A549 (cell line): ENCODE measurements at regions not wholly inside any gene's neighbourhood (a gene's known extent, or its start where the extent isn't known, plus 50 kb on each side); places are given as distances from the start of the nearest gene placed in this dataset.
A peak's percentile ranks its signal among the peaks of the same experiment; 100 is the strongest.

ENCODE experiments used
- ATAC-seq, 2 experiments: fragments of 200-7000 bp in 1 of 2; fragments of >200 bp in 1 of 2; cut with Nextera tagmentation in 1 of 2; cut with Tn5 transposase in 1 of 2; 3 replicates each; pipeline versions ENCODE4 v1.8.0 to v1.9.1; 2018 to 2020; ENCODE audit warnings: mild to moderate bottlenecking in 1 of 2, moderate library complexity in 1 of 2
- CTCF ChIA-PET: fragments of 300-600 bp; sonication (Branson Sonifier 250); formaldehyde crosslinking; extraction: SDS; loops from one replicate; lab custom pipeline; 2021; ENCODE audit warnings: antibody characterized with exemption, inconsistent platforms; lab: Yijun Ruan, JAX
- POLR2A ChIA-PET: fragments of 350-600 bp; formaldehyde crosslinking; extraction: SDS; loops from one replicate; lab custom pipeline; 2021; ENCODE audit warnings: antibody characterized with exemption, inconsistent platforms; lab: Yijun Ruan, JAX
- DNase-seq, 2 experiments: peaks; one replicate each; pipeline versions ENCODE4 v3.0.0 to v3.0.0-alpha.2; 2011 to 2016; ENCODE audit warnings: low read depth in 1 of 2, low spot score in 1 of 2
- FAIRE-seq: peaks from 2 replicates; lab custom pipeline; 2011; peaks lifted over from hg19 to GRCh38; lab: Jason Lieb, UNC
- H3K27ac ChIP-seq, 2 experiments: fragments of >200 bp; sonication (Bioruptor Twin); formaldehyde crosslinking; 3 replicates each; pipeline ENCODE4 v1.5.1; 2016 to 2017
- H3K4me1 ChIP-seq: fragments of >200 bp; sonication (Bioruptor Twin); formaldehyde crosslinking; 3 replicates; pipeline ENCODE4 v1.6.1; 2016
- H3K4me2 ChIP-seq: fragments of >200 bp; sonication (Bioruptor Twin); formaldehyde crosslinking; 3 replicates; pipeline ENCODE4 v1.6.1; 2016
- H3K4me3 ChIP-seq: fragments of >200 bp; sonication (Bioruptor Twin); formaldehyde crosslinking; 3 replicates; pipeline ENCODE4 v1.5.1; 2016
- H3K9me3 ChIP-seq: fragments of >200 bp; sonication (Bioruptor Twin); formaldehyde crosslinking; 3 replicates; pipeline ENCODE4 v1.6.1; 2016
- ATOH8 ChIP-seq: fragments of 250-450 bp; sonication (Bioruptor Pico); IDR thresholded peaks from 2 replicates; pipeline ENCODE4 v1.5.0; 2020; ENCODE audit warnings: low read depth, mild to moderate bottlenecking, moderate library complexity
- BHLHE40 ChIP-seq: IDR thresholded peaks from 2 replicates; pipeline ENCODE4 v1.6.1; 2012; ENCODE audit warnings: low read depth, low read length, inconsistent platforms
- CEBPB ChIP-seq, 2 experiments: fragments of >200 bp in 1 of 2; sonication (Bioruptor Twin) in 1 of 2; formaldehyde crosslinking in 1 of 2; IDR thresholded peaks; 2 replicates each; pipeline ENCODE4 v1.6.1; 2012 to 2016
- CHD2 ChIP-seq: fragments of 150-350 bp; IDR thresholded peaks from 2 replicates; pipeline ENCODE4 v1.6.1; 2014; ENCODE audit warnings: low read length; ENCODE audit not compliant: partially characterized antibody
- ELK1 ChIP-seq: fragments of 150-350 bp; IDR thresholded peaks from 2 replicates; pipeline ENCODE4 v1.6.1; 2014; ENCODE audit warnings: low read depth, mild to moderate bottlenecking, low read length
- FOSL2 ChIP-seq, 2 experiments: fragments of 450-650 bp in 1 of 2; fragments of >200 bp in 1 of 2; sonication (Bioruptor Twin) in 1 of 2; formaldehyde crosslinking; IDR thresholded peaks; 2 replicates each; pipeline versions ENCODE4 v1.5.0 to v1.6.1; 2016 to 2020; ENCODE audit warnings: mild to moderate bottlenecking in 1 of 2, moderate library complexity in 1 of 2
- GATA3 ChIP-seq: IDR thresholded peaks from 2 replicates; pipeline ENCODE4 v1.6.1; 2012; ENCODE audit warnings: borderline replicate concordance
- HOXA7 ChIP-seq: fragments of 250-450 bp; sonication (Bioruptor Pico); IDR thresholded peaks from 2 replicates; pipeline ENCODE4 v1.5.0; 2020; ENCODE audit warnings: mild to moderate bottlenecking, moderate library complexity
- HOXB5 ChIP-seq: fragments of 250-450 bp; sonication (Bioruptor Pico); IDR thresholded peaks from 2 replicates; pipeline ENCODE4 v1.5.0; 2020; ENCODE audit warnings: mild to moderate bottlenecking, moderate library complexity
- JUNB ChIP-seq: fragments of >200 bp; sonication (Bioruptor Twin); formaldehyde crosslinking; IDR thresholded peaks from 2 replicates; pipeline ENCODE4 v1.6.1; 2016
- KDM1A ChIP-seq: fragments of 200-600 bp; sonication (generic); IDR thresholded peaks from 2 replicates; pipeline ENCODE4 v1.6.1; 2016; ENCODE audit warnings: low read depth, mild to moderate bottlenecking
- MAFK ChIP-seq: fragments of 450-650 bp; IDR thresholded peaks from 2 replicates; pipeline ENCODE4 v1.6.1; 2014; ENCODE audit not compliant: partially characterized antibody
- MAX ChIP-seq: IDR thresholded peaks from 2 replicates; pipeline ENCODE4 v1.6.1; 2012
- PHF8 ChIP-seq: fragments of 200-600 bp; sonication (generic); IDR thresholded peaks from 2 replicates; pipeline ENCODE4 v1.6.1; 2016; ENCODE audit warnings: low read depth, mild to moderate bottlenecking, antibody characterized with exemption, moderate library complexity, borderline replicate concordance
- RAD21 ChIP-seq, 2 experiments: fragments of >200 bp in 1 of 2; sonication (Bioruptor Twin) in 1 of 2; formaldehyde crosslinking in 1 of 2; IDR thresholded peaks in 1 of 2; conservative IDR thresholded peaks in 1 of 2; 2 replicates in 1 of 2; 3 replicates in 1 of 2; pipeline ENCODE4 v1.6.1; 2012 to 2018; ENCODE audit warnings: inconsistent platforms in 1 of 2
- RARB ChIP-seq: fragments of 250-450 bp; sonication (Bioruptor Pico); IDR thresholded peaks from 2 replicates; pipeline ENCODE4 v1.8.0; 2021; ENCODE audit warnings: mild to moderate bottlenecking, moderate library complexity
- RCOR1 ChIP-seq: fragments of 150-350 bp; IDR thresholded peaks from 2 replicates; pipeline ENCODE4 v1.6.1; 2014; ENCODE audit warnings: antibody characterized with exemption, low read length, low read depth
- RNF2 ChIP-seq: fragments of 200-600 bp; sonication (generic); IDR thresholded peaks from 2 replicates; pipeline ENCODE4 v1.6.1; 2016; ENCODE audit warnings: low read depth, mild to moderate bottlenecking, antibody characterized with exemption, moderate library complexity, borderline replicate concordance
- SREBF2 ChIP-seq: fragments of 450-650 bp; IDR thresholded peaks from 2 replicates; pipeline ENCODE4 v1.6.1; 2014; ENCODE audit warnings: mild to moderate bottlenecking, moderate library complexity
- TFCP2L1 ChIP-seq: fragments of 250-450 bp; sonication (Bioruptor Pico); IDR thresholded peaks from 2 replicates; pipeline ENCODE4 v1.5.0; 2021; ENCODE audit warnings: mild to moderate bottlenecking
- TP53 ChIP-seq: fragments of 250-450 bp; sonication (Bioruptor Pico); IDR thresholded peaks from 2 replicates; pipeline ENCODE4 v1.5.0; 2021; ENCODE audit warnings: mild to moderate bottlenecking, moderate library complexity
- ZNF302 ChIP-seq: fragments of 250-450 bp; sonication (Bioruptor Pico); IDR thresholded peaks from 2 replicates; pipeline ENCODE4 v1.9.0; 2021; ENCODE audit warnings: inconsistent platforms, mild to moderate bottlenecking, moderate library complexity
- WGBS: methylation state at CpG from one replicate; pipeline ENCODE4 v1.1.6; 2017; ENCODE audit errors: missing lambda C conversion rate; 5-methylcytosine and 5-hydroxymethylcytosine counted together
- TF ChIP-seq, protein P1 (sequence below): fragments of >200 bp; sonication (Bioruptor Twin); formaldehyde crosslinking; IDR thresholded peaks from 3 replicates; pipeline ENCODE4 v1.6.1; 2016
- TF ChIP-seq, protein P2 (sequence below): fragments of 250-450 bp; sonication (Bioruptor Pico); IDR thresholded peaks from 2 replicates; pipeline ENCODE4 v1.5.0; 2021; ENCODE audit warnings: mild to moderate bottlenecking, moderate library complexity, borderline replicate concordance
- TF ChIP-seq, protein P3 (sequence below): fragments of >200 bp; sonication (Bioruptor Twin); formaldehyde crosslinking; IDR thresholded peaks from 2 replicates; pipeline ENCODE4 v1.6.1; 2016
- TF ChIP-seq, protein P4 (sequence below): fragments of 200-600 bp; sonication (generic); IDR thresholded peaks from 2 replicates; pipeline ENCODE4 v1.6.1; 2016; ENCODE audit warnings: antibody characterized with exemption, mild to moderate bottlenecking, moderate library complexity

GRCh38 chr4:58075724-58076123 is 965.5 kb upstream of the IGFBP7 start:
- Histone ChIP-seq H3K27ac (no peak overlapping the region), H3K9me3 (no peaks in the 10 kb centered on the region), H3K4me1 (no peaks in the 10 kb centered on the region), H3K4me2 (no peak overlapping the region), H3K4me3 (no peak overlapping the region)
- FAIRE-seq (no peak), DNase-seq (no peak), ATAC-seq (no peak)
- CTCF ChIA-PET = no interaction called here
- POLR2A ChIA-PET = no interaction called here
- TF ChIP-seq MAFK (peak; percentile 49), HOXB5 (CRISPR knock-in tag) (no peak)

DNA sequence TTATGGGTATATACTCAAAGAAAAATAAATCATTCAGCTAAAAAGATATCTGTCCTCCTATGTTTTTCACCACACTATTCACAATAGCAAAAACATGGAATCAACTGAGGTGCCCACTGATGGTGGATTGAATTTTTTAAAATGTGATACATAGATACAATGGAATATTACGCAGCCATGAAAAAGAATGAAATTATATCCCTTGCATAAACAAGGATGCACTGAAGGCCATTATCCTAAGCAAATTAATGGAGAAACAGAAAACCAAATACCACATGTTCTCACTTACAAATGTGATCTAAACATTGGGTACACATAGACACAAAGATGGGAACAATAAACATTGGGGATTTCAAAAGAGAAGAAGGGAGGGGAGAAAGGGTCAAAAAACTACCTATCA is 964.2 kb upstream of the IGFBP7 start:
- ChIA-PET CTCF (no interaction called here), POLR2A (no interaction called here)
- DNase-seq (no peak), FAIRE-seq (no peak), ATAC-seq (no peak)
- 11% methylated on average over 1 of the region's 1 CpG for WGBS
- H3K4me3 ChIP-seq = no peak overlapping the region
- TF ChIP-seq PHF8 (no peak), HOXA7 (CRISPR knock-in tag) (no peak), SREBF2 (no peak), RCOR1 (no peak), JUNB (no peak), MAX (no peak), CEBPB (IDR thresholded peaks at IDR 0.05) (no peak), ELK1 (no peak), RAD21 (conservative IDR thresholded peaks at IDR 0.05 in 1 of 2, IDR thresholded peaks at IDR 0.05 in 1 of 2) (no peak), GATA3 (no peak), TP53 (CRISPR knock-in tag) (no peak), RARB (no peak), RNF2 (no peak)
- TF ChIP-seq, protein P1, sequence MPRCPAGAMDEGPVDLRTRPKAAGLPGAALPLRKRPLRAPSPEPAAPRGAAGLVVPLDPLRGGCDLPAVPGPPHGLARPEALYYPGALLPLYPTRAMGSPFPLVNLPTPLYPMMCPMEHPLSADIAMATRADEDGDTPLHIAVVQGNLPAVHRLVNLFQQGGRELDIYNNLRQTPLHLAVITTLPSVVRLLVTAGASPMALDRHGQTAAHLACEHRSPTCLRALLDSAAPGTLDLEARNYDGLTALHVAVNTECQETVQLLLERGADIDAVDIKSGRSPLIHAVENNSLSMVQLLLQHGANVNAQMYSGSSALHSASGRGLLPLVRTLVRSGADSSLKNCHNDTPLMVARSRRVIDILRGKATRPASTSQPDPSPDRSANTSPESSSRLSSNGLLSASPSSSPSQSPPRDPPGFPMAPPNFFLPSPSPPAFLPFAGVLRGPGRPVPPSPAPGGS = no peak
- TF ChIP-seq, protein P2, sequence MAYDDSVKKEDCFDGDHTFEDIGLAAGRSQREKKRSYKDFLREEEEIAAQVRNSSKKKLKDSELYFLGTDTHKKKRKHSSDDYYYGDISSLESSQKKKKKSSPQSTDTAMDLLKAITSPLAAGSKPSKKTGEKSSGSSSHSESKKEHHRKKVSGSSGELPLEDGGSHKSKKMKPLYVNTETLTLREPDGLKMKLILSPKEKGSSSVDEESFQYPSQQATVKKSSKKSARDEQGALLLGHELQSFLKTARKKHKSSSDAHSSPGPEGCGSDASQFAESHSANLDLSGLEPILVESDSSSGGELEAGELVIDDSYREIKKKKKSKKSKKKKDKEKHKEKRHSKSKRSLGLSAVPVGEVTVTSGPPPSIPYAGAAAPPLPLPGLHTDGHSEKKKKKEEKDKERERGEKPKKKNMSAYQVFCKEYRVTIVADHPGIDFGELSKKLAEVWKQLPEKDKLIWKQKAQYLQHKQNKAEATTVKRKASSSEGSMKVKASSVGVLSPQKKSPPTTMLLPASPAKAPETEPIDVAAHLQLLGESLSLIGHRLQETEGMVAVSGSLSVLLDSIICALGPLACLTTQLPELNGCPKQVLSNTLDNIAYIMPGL (CRISPR knock-in tag) = no peak
- no peak overlapping the region for H3K4me2 ChIP-seq
- H3K27ac ChIP-seq = no peak overlapping the region
- no peaks in the 10 kb centered on the region for H3K4me1 ChIP-seq
- H3K9me3 ChIP-seq = no peaks in the 10 kb centered on the region

GRCh38 chr4:58070726-58071125 is 960.5 kb upstream of the IGFBP7 start:
- ChIA-PET CTCF (no interaction called here), POLR2A (no interaction called here)
- DNase-seq = no peak
- H3K4me1 ChIP-seq = no peaks in the 10 kb centered on the region
- H3K4me3 ChIP-seq = no peak overlapping the region
- no peak for ATAC-seq
- no peak overlapping the region for H3K27ac ChIP-seq
- H3K4me2 ChIP-seq = no peak overlapping the region
- no peak for FAIRE-seq
- H3K9me3 ChIP-seq = no peaks in the 10 kb centered on the region
- no peak for TF ChIP-seq ATOH8 (CRISPR knock-in tag)
- no peak for TF ChIP-seq HOXB5 (CRISPR knock-in tag)
- no peak for TF ChIP-seq FOSL2 (IDR thresholded peaks at IDR 0.05)
- no peak for TF ChIP-seq FOSL2 (CRISPR knock-in tag; IDR thresholded peaks at IDR 0.05)
- no peak for TF ChIP-seq TFCP2L1 (CRISPR knock-in tag)
- TF ChIP-seq ZNF302 (CRISPR knock-in tag) = no peak
- TF ChIP-seq, protein P3, sequence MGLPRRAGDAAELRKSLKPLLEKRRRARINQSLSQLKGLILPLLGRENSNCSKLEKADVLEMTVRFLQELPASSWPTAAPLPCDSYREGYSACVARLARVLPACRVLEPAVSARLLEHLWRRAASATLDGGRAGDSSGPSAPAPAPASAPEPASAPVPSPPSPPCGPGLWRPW = no peak
- TF ChIP-seq SREBF2 = no peak
- TF ChIP-seq RARB = no peak
- TF ChIP-seq KDM1A = no peak
- TF ChIP-seq, protein P4, sequence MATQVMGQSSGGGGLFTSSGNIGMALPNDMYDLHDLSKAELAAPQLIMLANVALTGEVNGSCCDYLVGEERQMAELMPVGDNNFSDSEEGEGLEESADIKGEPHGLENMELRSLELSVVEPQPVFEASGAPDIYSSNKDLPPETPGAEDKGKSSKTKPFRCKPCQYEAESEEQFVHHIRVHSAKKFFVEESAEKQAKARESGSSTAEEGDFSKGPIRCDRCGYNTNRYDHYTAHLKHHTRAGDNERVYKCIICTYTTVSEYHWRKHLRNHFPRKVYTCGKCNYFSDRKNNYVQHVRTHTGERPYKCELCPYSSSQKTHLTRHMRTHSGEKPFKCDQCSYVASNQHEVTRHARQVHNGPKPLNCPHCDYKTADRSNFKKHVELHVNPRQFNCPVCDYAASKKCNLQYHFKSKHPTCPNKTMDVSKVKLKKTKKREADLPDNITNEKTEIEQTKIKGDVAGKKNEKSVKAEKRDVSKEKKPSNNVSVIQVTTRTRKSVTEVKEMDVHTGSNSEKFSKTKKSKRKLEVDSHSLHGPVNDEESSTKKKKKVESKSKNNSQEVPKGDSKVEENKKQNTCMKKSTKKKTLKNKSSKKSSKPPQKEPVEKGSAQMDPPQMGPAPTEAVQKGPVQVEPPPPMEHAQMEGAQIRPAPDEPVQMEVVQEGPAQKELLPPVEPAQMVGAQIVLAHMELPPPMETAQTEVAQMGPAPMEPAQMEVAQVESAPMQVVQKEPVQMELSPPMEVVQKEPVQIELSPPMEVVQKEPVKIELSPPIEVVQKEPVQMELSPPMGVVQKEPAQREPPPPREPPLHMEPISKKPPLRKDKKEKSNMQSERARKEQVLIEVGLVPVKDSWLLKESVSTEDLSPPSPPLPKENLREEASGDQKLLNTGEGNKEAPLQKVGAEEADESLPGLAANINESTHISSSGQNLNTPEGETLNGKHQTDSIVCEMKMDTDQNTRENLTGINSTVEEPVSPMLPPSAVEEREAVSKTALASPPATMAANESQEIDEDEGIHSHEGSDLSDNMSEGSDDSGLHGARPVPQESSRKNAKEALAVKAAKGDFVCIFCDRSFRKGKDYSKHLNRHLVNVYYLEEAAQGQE = no peak
- no peak for TF ChIP-seq BHLHE40
- no peak for TF ChIP-seq CHD2
